ENCODE measurements at regions not wholly inside any gene's neighbourhood (a gene's known extent, or its start where the extent isn't known, plus 50 kb on each side); places are given as distances from the start of the nearest gene placed in this dataset.
"Not testable (repeated sequence)": the region's sequence is repeated elsewhere in the genome, so short reads cannot be mapped to it uniquely, and the experiment has no call there.

- not testable (repeated sequence) for TF ChIP-seq CTCF (IDR thresholded peaks at IDR 0.05 in 2 of 3, conservative IDR thresholded peaks at IDR 0.05 in 1 of 3; ENCODE audit: borderline replicate concordance in 1 of 3, insufficient read depth in 1 of 3, low read depth in 2 of 3, low read length in 2 of 3); POLR2AphosphoS5 (IDR thresholded peaks at IDR 0.05; ENCODE audit: low read depth, low read length); YY1 (IDR thresholded peaks at IDR 0.05; ENCODE audit: extremely low read depth, insufficient replicate concordance, low read depth, low read length); REST (IDR thresholded peaks at IDR 0.05; ENCODE audit: low read depth); EZH2 (IDR thresholded peaks at IDR 0.05); POLR2A (IDR thresholded peaks at IDR 0.05; ENCODE audit: borderline replicate concordance, extremely low read depth, insufficient read depth, insufficient read length); JUND (IDR thresholded peaks at IDR 0.05); SRF (IDR thresholded peaks at IDR 0.05; ENCODE audit: low read depth); MAX (IDR thresholded peaks at IDR 0.05); SP1 (IDR thresholded peaks at IDR 0.05; ENCODE audit: low read depth); ATF3 (IDR thresholded peaks at IDR 0.05); ZFX (IDR thresholded peaks at IDR 0.05); SIN3A (IDR thresholded peaks at IDR 0.05; ENCODE audit: low read depth)
Observed at GRCh38 chr2:87574193-87575119, 173.4 kb upstream of the PLGLB2 start.
